ENCODE measurements at regions not wholly inside any gene's neighbourhood (a gene's known extent, or its start where the extent isn't known, plus 50 kb on each side); places are given as distances from the start of the nearest gene placed in this dataset.

DNA sequence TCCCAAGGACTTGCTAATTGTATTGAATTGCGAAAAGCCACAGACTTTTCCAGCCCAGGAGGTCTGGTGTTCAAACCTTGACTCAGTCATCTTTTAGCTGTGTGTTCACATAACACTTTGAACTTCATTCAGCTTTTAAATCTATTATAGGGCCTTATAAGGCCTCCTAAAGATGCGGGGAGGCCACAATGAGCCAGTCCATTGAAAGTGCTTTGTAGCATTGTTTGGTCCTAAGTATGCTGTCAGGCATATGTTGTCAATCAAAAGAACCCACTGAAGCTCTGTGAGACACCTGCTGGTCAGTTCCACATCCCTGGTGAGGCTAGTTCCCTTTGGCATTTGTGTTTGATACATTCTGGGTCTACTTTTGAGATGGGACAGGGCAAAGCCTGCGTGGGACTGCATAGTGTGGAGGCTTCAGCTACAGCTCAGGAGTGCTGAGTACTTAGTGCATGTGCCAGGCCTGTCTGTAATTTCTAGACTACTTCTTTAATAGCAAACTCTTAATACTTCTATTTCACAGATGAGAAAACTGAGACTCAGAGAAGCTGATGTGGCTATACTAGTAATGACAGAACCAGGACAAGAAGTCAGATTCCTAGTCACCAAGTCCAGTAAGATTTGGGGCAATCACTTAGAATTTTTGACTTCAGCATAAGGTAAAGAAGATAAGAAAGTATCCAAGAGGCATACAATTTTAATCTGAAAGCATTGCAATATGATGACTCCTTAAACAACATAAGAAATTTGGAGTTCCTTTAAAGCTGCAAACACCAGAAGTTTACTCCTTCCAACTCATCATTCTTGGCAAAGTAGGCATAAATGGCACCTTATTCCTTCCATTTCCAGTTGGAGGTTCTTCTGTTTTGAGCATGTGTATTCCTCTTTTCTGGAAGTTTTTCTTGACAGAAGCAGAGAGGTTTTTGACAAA, 213.0 kb downstream of the PDCD6IP start:
- peak; percentile 23 for DNase-seq (ENCODE audit: low read depth)

DNA sequence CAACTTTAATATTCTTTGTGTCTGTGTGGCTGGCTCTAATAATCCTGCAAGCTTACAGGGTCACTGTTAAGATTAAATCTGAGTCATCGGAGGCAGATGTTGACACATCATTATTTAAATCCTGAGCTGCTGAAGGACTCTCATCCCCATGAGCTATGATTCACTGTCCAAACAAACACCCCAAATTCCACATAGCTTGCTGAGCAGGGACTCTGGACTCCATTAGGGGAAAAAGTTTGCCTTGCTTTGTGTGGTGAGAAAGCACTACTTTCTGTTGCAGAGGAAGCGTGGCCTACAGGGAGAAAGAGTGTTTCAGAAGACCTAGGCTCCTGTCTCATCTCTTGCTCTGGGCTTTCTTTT, 213.7 kb downstream of the PDCD6IP start:
- peak; percentile 96 for DNase-seq (ENCODE audit: low read depth)

DNA sequence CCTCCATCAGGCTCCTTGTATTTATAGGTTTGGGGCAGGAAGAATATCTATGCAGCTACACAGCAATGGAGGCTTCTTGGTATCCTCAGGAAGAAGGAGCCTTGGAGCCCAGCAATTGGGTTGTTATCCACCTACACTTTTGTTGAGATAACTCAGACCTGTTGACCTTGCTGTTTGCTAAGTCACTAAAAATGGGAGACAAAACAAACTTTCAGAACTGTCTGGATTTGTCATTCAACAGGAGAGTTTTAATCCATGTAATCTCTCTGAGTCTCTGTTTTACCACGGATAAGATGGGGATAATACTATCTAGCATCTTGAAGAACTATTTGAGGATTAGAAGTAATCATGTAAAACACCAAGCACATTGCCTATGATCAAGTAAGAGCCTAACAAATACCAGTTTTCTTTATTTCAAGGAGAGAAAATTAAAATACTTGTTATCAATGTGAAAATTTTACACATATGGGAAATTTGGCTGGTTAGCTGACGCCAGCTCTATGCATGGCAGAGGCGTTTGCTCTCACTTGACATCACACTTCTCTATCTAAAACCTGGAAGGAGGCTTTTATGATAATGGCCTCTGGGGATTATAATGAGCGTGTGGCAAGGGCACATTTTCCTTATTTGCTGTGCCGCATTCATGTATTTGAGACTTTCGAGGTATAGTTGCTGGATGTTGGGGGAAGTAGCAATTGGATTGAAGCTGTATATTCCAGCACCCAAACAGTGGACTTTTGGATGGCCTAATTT, 215.6 kb downstream of the PDCD6IP start:
- DNase-seq (ENCODE audit: low read depth): no peak

DNA sequence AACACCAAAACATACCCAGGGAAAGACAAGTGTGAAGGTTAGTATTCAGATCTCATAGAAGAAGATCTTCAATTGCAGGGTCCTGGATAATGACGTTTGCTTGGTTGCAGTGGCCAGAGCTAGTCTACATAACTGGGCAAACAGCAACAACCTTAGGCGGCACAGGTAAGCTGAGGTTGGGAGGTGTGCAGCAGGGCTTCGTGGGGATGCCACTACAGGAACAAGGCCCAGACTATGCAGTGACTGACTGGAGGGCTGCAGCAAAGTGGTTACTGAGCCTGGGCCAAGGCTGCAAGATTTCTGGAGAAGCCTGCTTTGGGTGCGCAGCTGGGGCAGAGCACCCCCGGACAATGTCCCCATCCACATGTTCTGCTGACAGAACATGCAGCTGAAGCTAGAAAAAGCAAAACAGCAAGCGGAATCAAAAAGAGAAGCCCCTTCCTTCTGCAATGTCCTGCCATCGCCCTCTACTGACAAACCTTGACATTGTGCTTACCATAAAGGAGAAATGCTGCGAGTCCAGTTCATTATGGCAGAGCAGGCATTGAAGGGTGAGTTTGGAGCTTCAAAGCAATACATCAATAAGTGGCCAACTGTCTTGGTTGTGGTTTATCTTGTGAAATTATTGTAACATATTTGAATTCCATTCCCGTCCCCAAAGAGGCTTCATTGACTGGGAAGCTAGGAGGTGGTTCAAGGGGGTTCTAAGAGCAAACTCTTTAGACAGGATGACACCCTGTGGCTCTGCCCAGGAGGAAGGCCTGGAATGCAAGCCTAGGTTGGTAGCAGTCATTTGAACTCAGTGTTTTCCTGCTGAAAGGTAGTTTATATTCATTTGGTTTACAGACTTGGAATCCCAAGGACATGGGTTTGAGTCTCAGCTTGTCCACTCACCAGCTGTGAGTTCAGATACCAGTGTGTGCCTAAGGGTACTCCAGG, 217.0 kb downstream of the PDCD6IP start:
- no peak for DNase-seq (ENCODE audit: low read depth)

DNA sequence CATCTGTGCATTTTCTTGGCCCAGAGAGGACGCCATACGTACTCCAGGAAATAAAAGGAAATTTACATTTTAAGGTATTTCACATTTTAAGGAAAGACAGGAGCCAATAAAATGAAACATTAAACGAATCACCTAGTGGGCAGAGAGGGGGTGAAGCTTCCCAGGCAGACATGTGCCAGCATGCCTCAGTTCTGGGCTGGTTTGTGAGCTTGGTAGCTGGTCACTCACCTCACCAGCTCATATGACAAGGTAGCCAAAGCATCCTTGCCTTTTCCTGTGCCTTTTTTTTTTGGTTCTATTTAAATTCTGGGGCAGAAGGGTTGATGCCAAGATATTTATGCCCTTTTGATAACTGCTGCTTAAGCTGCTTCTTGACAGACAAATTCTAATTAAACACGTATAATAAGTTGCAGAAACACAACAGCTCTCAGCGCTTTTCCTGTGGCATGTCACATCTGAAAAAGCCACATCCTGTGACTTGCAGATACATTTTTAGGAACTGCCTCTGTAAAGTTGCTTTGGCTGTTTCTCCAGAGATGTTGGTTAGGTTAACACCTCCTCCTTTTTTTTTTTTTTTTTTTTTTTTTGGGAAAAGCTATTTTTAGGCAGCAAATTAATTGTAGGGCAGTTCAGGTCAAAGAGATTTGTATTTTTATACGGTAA, 218.6 kb downstream of the PDCD6IP start:
- DNase-seq (ENCODE audit: low read depth): no peak

DNA sequence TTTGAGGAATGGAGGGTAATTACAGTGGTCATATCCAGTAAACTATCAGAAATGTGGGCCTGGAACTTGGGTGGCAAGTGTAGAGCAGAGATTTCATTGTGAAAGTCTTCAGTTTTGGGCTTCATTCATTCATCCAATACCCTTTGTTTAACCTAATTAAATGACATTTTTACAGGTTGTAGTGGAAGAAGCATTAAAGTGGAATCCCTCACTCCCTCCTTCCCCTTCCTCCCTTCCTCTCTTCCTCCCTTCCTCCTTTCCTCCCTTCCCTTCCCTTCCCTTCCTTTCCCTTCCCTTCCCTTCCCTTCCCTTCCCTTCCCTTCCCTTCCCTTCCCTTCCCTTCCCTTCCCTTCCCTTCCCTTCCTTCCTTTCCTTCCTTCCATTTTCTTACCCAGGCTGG, 219.3 kb downstream of the PDCD6IP start:
- no peak for DNase-seq (ENCODE audit: low read depth)

DNA sequence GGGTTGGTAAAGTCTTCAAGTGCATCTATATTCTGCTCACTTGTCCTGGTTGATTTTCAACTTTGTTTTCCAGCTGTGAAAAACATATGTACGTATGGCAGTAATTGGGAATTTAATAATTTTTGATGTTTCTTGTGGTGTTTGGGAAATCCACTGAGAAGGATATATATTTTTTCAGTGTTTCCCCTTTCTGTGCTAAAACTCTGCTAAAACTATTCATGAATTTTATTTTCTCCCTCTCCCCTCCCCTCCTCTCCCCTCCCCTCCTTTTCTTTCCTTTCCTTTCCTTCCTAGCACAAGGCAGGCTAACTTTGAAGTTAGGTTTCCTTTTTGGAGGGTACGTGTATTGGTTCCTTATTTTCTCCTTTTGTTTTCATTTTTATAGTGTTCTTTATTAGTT, 220.7 kb downstream of the PDCD6IP start:
- no peak for DNase-seq (ENCODE audit: low read depth)

DNA sequence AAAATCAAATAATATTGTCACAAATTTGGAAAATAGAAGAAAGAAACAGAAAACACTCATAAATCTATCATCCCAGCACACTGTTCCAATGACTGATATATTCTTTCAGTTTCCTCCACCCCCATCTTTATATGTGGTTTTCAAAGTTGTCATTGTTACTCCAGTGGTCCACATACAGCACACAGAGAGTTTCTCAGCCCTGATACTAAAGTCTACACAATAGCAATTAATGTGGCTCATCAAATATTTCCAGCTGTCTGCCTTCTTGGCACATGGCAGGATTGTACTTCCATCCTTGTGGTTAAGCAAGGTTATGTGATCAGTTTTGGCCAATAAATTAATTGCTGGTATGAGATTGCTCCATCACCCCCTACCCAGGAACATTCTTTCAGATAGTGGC, 221.7 kb downstream of the PDCD6IP start:
- DNase-seq (ENCODE audit: low read depth): no peak

DNA sequence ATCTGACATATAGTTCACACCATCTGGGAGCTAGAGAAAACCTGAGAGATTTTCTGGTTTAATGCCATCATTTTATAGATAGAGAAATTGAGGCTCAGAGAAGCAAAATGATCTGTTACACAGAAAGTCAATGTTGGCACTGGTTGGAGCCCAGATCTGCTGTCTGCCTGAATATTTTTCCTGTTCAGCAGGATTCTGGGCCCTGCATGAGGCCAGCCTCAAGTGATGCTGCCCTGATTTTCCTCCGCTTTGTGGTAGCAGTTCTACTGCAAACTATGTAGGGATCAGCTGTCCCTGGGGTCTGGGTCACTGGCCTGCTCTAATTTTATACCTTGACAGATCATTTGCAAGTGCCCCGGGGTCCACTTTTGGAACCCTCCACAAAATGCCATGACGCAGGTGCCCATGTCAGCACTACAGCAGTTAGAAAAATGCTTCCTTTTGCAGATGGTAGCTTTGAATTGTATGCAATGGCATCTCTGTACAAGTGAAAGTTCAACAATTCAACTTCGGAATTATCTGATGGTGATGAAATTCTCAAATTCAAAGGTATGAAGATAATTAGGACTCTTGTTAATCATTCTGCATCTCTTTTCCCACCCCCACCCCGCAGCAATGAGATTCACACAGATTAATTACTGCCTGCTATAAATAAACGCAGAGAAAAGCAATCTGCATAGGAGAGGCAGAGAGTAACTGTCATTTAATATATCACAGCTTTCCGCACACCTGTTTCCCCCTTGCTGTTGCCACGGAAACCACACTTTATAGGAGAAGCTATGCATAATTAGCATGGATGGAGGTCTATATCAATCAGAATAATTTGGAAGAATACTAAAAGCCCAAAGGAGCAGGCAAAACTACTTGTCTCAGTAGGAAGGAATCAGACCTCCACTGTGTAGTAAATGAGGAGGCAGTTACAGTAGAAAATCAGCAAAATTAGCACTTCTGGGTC, 222.6 kb downstream of the PDCD6IP start:
- DNase-seq (ENCODE audit: low read depth): no peak

DNA sequence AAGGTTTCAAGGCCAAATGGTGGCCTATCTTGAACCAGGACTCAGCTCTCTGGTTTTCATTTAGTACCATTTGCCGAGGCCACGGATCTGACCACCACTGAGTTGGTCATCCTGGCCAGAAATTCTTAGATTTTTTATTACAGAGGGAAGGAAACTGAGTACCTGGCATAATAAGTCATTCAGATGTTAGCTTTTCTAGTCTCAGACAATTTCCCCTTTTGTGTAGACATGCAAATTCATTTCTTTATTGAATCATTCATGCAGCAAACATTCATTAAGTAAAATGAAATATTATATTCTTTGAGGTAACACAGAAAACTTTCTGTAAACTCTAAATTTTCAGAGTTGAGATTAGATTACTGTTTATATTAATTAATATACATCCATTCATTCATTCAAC, 223.7 kb downstream of the PDCD6IP start:
- no peak for DNase-seq (ENCODE audit: low read depth)

DNA sequence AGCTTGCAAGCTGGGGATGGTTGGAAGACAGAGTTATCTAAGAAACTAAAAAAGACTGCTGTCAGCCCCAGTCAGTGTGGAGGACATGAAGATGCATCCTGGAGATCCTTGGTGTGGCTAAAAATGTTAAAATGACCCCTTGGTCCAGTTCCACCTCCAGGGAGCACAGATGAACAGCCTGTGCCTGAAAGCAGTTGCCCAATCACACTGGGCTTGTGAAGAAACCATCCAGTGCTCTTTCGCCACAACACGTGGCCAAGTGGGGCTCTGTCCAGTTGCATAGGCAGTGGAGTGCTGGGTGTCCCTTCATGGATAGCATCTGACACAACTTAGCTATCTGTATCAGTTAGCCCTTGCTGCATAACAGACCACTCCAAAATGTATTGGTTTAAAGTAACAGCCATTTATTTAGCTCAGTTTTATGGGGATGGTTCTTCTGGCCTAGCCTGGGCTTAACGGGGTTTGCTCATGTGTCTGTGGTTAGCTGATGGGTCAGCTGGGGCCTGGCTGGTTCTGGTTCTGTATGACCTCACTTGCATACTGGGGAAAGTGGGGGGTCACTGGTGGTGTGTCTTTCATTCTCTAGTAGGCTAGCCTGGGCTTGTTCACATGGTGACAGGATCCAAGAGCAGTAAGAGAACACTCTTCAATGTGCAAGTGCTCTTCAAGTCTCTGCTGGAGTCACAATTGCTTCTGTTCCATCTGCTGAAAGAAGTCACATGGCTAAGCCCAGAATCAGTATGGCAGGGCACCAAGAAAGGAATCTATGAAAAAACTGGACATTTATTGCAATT, 226.2 kb downstream of the PDCD6IP start:
- no peak for DNase-seq (ENCODE audit: low read depth)

DNA sequence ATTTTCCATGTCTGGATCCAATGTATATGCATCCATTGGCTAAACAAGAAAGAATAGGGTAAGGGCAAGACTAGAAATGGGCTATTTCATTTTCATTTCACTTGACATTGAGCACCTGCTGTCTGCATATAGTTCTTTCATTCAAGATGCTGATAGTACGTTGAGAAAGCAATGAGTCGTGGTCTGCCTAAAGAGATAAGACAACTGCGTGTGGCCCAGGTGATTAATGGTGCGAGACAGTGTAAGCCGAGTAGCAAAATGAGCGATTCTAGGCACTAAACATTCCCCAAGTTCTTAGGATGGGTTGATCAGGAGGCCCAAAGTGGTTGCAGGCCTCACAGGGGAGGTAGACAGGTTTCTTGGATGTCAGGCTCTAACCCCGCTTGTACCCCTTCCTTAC, 235.4 kb downstream of the PDCD6IP start:
- DNase-seq (ENCODE audit: low read depth): no peak

DNA sequence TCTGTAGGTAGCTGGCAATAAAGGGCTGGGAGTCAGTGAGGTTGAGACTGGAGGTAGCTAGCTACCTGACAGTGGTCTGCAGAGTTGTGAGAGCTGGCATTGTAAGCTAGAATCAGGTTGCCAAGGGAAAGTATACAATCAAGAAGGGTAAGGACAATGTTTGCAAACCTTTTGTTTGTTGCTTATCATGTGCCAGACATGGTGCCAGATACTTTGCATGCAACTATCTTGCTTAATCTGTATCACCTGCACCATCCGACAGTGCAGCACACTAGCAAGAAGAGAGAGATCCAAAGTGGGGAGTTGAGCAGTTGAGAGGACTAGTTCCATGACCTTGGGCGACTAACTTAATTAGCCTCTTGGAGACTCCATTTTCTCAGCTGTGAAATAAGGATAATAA, 236.4 kb downstream of the PDCD6IP start:
- DNase-seq (ENCODE audit: low read depth): no peak

DNA sequence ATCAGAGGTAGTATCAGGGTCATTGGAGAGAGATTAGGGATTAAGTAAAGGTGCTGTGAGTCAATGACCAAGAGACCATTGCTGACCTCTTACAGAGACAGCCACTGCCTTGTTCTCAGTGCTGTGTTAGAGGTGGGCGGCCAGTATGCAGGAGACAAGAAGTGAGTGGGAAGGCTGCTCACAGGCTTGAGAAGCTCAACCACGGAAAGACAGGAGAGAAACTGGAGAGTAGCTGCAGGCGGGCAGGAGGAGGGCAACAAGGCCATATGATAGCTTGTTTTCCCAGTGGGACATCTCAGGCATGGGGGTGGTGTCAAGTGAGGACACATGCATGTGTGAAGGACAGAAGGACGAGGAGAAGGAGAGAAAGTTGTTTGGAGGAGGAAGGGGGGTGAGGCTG, 237.3 kb downstream of the PDCD6IP start:
- no peak for DNase-seq (ENCODE audit: low read depth)

DNA sequence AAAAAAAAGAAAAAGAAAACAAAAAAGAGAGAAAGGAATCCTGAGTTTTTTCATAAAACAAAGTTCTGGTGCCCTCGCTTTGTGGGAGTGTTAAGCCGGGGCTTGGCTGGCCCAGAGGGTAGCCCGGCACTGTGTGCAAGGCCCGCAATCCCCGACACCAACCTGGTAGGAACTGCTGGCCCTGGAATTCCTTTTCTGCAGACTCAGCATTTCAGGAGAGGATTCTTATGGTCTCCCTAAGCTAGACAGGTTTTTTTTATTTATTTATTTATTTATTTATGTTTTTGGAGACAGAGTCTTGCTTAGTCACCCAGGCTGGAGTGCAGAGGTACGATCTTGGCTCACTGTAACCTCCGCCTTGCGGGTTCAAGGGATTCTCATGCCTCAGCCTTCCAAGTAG, 238.8 kb downstream of the PDCD6IP start:
- no peak for DNase-seq (ENCODE audit: low read depth)

DNA sequence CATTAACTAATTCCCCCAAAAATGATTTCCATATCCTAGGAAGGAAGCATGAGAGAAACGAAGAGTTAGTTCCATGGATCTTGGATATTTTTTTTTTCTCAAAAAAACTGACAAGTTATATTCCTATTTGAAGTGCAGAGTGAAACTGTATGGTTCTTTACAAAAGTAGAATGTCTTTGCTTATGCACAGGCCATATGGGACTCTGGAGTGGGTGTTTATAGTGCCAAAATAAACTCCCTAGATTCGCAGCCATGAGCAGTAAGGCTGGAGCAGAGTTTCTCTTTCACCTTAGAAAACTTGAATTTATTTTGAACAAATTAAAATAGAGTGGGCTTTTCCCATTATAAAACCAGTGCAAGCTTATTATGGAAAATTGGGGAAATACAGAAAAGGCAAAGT, 239.7 kb downstream of the PDCD6IP start:
- no peak for DNase-seq (ENCODE audit: low read depth)

DNA sequence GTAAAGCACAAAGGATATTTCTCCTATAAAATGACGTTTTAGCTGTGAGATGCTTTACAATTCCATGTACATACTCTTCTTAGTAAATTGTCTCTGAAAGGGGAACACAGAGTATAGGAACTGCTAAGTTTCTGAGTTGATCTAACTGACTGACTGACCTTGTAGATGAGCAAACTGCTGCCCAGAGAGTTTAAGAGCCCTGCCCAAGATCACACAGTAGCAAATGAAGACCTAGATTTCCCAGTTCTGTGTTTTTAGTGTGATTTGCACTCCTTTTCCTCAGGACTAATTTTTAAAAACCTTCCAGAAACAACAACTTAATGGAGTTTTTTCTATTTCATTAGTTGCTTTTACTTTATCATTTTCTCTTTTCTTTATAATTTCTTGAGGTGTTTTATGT, 247.7 kb downstream of the PDCD6IP start:
- DNase-seq (ENCODE audit: low read depth): no peak

DNA sequence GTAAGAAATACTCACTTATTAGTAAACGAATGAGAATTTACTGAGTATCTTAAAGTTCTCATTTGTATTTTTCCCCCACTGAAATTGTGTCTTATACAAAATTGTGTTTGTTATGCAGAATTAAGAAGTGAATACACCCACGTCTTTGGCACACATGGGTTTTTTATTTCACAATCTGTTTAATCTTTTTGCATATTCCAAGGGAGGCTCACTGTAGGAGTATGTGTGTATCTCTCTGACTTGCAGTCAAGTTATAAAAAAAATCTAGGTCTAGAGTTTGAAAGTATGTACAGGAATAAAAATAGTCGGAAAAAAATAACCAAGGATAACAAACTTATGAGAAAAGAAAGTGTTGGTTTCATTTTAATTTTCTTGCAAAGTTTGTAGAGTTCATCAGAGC, 255.2 kb downstream of the PDCD6IP start:
- no peak for DNase-seq (ENCODE audit: low read depth)

Data from HT1080 (cell line).